WTC11 (cell line): ENCODE measurements at regions not wholly inside any gene's neighbourhood (a gene's known extent, or its start where the extent isn't known, plus 50 kb on each side); places are given as distances from the start of the nearest gene placed in this dataset.

Experiments used
- CREB1 ChIP-seq: sonication (generic); formaldehyde crosslinking; IDR thresholded peaks from 2 replicates; pipeline ENCODE4 v1.8.0; 2023; ENCODE audit warnings: mild to moderate bottlenecking, missing genetic modification reagents
- CTCF ChIP-seq: fragments of 200-600 bp; IDR thresholded peaks from 2 replicates; pipeline ENCODE4 v1.8.0; 2022; ENCODE audit warnings: antibody characterized with exemption
- SP1 ChIP-seq: sonication (generic); formaldehyde crosslinking; conservative IDR thresholded peaks from 2 replicates; pipeline ENCODE4 v1.8.1; 2022; ENCODE audit warnings: missing genetic modification reagents
- ZNF396 ChIP-seq: fragments of 250-450 bp; sonication (Bioruptor Pico); IDR thresholded peaks from 2 replicates; pipeline ENCODE4 v1.8.0; 2021; ENCODE audit warnings: mild to moderate bottlenecking, moderate library complexity, borderline replicate concordance

GRCh38 chr1:72997624-72998023 is 715.3 kb upstream of the NEGR1 start:
- no peak for TF ChIP-seq SP1
- no peak for TF ChIP-seq CREB1 (CRISPR knock-in tag)
- no peak for TF ChIP-seq CTCF
- TF ChIP-seq ZNF396 (CRISPR knock-in tag): no peak
